Hindlimb muscle (tissue), 1 donor: ENCODE measurements at regions not wholly inside any gene's neighbourhood (a gene's known extent, or its start where the extent isn't known, plus 50 kb on each side); places are given as distances from the start of the nearest gene placed in this dataset.

Experiments
- DNase-seq: peaks from one replicate; pipeline ENCODE4 v3.0.0-alpha.2; 2013

GRCh38 chr15:100820528-100820927 is 59.1 kb upstream of the ALDH1A3 start:
- DNase-seq, result no peak

GRCh38 chr15:100821327-100821726 is 58.3 kb upstream of the ALDH1A3 start:
- no peak for DNase-seq

- DNase-seq, result no peak
Measured at GRCh38 chr15:100824211-100824610, 55.4 kb upstream of the ALDH1A3 start.

- DNase-seq, result no peak
Measured at GRCh38 chr15:100829457-100829856, 50.2 kb upstream of the ALDH1A3 start.
